K562 (cell line): ENCODE measurements at regions not wholly inside any gene's neighbourhood (a gene's known extent, or its start where the extent isn't known, plus 50 kb on each side); places are given as distances from the start of the nearest gene placed in this dataset.

Experiments
- ATAC-seq: fragments of 200-7000 bp; cut with Tn5 transposase; 3 replicates; pipeline ENCODE4 v1.9.1; 2020; ENCODE audit warnings: moderate library complexity
- BruUV-seq: library from RNA; stranded (reverse); fragments of 400-500 nt; replicated peaks from 2 replicates; lab custom pipeline; 2021; lab: Mats Ljungman, UMichigan
- CTCF ChIA-PET: fragments of 300-600 bp; formaldehyde crosslinking; extraction: SDS; loops from one replicate; lab custom pipeline; 2021; ENCODE audit warnings: low intra/inter-chr PET ratio; lab: Yijun Ruan, JAX
- POLR2A ChIA-PET: fragments of 300-600, 350-650 bp; sonication (Branson Sonifier 250); formaldehyde crosslinking; extraction: SDS; loops from one replicate; lab custom pipeline; 2021; ENCODE audit warnings: antibody characterized with exemption, inconsistent platforms; lab: Yijun Ruan, JAX
- DNase-seq, 4 experiments: peaks; one replicate each; pipeline versions ENCODE4 v3.0.0 to v3.0.0-alpha.2; 2011 to 2018; ENCODE audit warnings: low spot score in 3 of 4, mixed read lengths in 3 of 4; ENCODE audit errors: extremely low read depth in 1 of 4
- FAIRE-seq: peaks from 2 replicates; lab custom pipeline; 2011; peaks lifted over from hg19 to GRCh38; lab: Jason Lieb, UNC
- H2AFZ ChIP-seq: 2 replicates; pipeline ENCODE4 v1.6.0; 2011; ENCODE audit warnings: low read depth, low read length, control low read depth, inconsistent platforms
- H3K27ac ChIP-seq: fragments of 200-600 bp; 3 replicates; pipeline ENCODE4 v1.8.0; 2011; ENCODE audit warnings: low read depth, mild to moderate bottlenecking, control low read depth, inconsistent platforms, low read length, moderate library complexity, mixed read lengths; ENCODE audit errors: extremely low read depth
- H3K27me3 ChIP-seq, 2 experiments: fragments of 300-600 bp in 1 of 2; 2 replicates in 1 of 2; 3 replicates in 1 of 2; pipeline versions ENCODE4 v1.6.0 to v1.8.0; 2011; ENCODE audit warnings: inconsistent platforms in 2 of 2, low read length in 2 of 2, mild to moderate bottlenecking in 1 of 2, mixed read lengths in 1 of 2, moderate library complexity in 1 of 2; ENCODE audit not compliant: control insufficient read depth in 2 of 2, insufficient read depth in 2 of 2
- H3K36me3 ChIP-seq: fragments of 300-600 bp; 3 replicates; pipeline ENCODE4 v1.8.0; 2011; ENCODE audit warnings: mild to moderate bottlenecking, low read length, inconsistent platforms; ENCODE audit not compliant: control insufficient read depth, insufficient read depth
- H3K4me1 ChIP-seq, 2 experiments: fragments of 200-600 bp in 1 of 2; replicated peaks in 1 of 2; 2 replicates in 1 of 2; 3 replicates in 1 of 2; pipeline versions ENCODE4 v1.5.1 to v1.8.0; 2011; ENCODE audit warnings: inconsistent platforms in 2 of 2, low read length in 2 of 2, mild to moderate bottlenecking in 1 of 2, mixed read lengths in 1 of 2, moderate library complexity in 1 of 2; ENCODE audit not compliant: control insufficient read depth in 2 of 2, insufficient read depth in 2 of 2
- H3K4me2 ChIP-seq: 2 replicates; pipeline ENCODE4 v1.6.1; 2011; ENCODE audit warnings: low read length, control low read depth, inconsistent platforms, mixed read lengths; ENCODE audit not compliant: insufficient read depth
- H3K4me3 ChIP-seq: fragments of 200-600 bp; sonication (generic), shearing (Covaris generic); 2 replicates; pipeline ENCODE4 v1.5.1; 2016; ENCODE audit warnings: control low read depth, inconsistent platforms
- H3K79me2 ChIP-seq: fragments of 200-600 bp; 3 replicates; pipeline ENCODE4 v1.8.0; 2011; ENCODE audit warnings: low read length, inconsistent platforms; ENCODE audit not compliant: control insufficient read depth, insufficient read depth
- H3K9ac ChIP-seq, 2 experiments: 2 replicates each; pipeline versions ENCODE4 v1.6.0 to v1.6.1; 2011; ENCODE audit warnings: low read depth in 2 of 2, low read length in 2 of 2, control low read depth in 1 of 2, inconsistent platforms in 1 of 2, mild to moderate bottlenecking in 1 of 2, mixed read lengths in 1 of 2; ENCODE audit not compliant: insufficient read depth in 1 of 2
- H3K9me1 ChIP-seq: one replicate; pipeline ENCODE4 v1.6.0; 2011; ENCODE audit warnings: inconsistent platforms, mild to moderate bottlenecking, low read length, moderate library complexity; ENCODE audit not compliant: control insufficient read depth, insufficient read depth
- H3K9me3 ChIP-seq: replicated peaks from 2 replicates; pipeline ENCODE4 v1.5.1; 2011; ENCODE audit warnings: low read depth, low read length, inconsistent platforms; ENCODE audit not compliant: control insufficient read depth, insufficient read depth
- H4K20me1 ChIP-seq: replicated peaks from 2 replicates; pipeline ENCODE4 v1.6.1; 2011; ENCODE audit warnings: low read length, inconsistent platforms, mixed read lengths; ENCODE audit not compliant: control insufficient read depth, insufficient read depth
- BMI1 ChIP-seq: fragments of 150-350 bp; IDR thresholded peaks from 2 replicates; pipeline ENCODE4 v1.6.1; 2014; ENCODE audit warnings: low read length
- EGR1 ChIP-seq: fragments of 450-650 bp; conservative IDR thresholded peaks from 2 replicates; pipeline ENCODE4 v1.6.1; 2017; ENCODE audit warnings: mild to moderate bottlenecking
- FOXJ2 ChIP-seq: fragments of 200-800 bp; sonication (Bioruptor generic); IDR thresholded peaks from 2 replicates; pipeline ENCODE4 v1.6.1; 2016; ENCODE audit warnings: missing genetic modification characterization, missing compliant biosample characterization
- SAFB ChIP-seq: fragments of 200-400 bp; formaldehyde crosslinking; IDR thresholded peaks from 2 replicates; pipeline ENCODE4 v1.6.1; 2017; ENCODE audit warnings: low read depth, low read length, borderline replicate concordance
- SOX6 ChIP-seq: fragments of 450-650 bp; IDR thresholded peaks from 2 replicates; pipeline ENCODE4 v1.6.1; 2014; ENCODE audit warnings: mild to moderate bottlenecking
- TAF7 ChIP-seq: fragments of 450-650 bp; IDR thresholded peaks from 2 replicates; pipeline ENCODE4 v1.6.1; 2016; ENCODE audit warnings: missing genetic modification characterization, missing compliant biosample characterization
- TBP ChIP-seq: optimal IDR thresholded peaks from 2 replicates; pipeline ENCODE3; 2011; ENCODE audit warnings: low read depth, low read length, improper control_type of control experiment
- ZNF282 ChIP-seq: sonication (generic); formaldehyde crosslinking; IDR thresholded peaks from 2 replicates; pipeline ENCODE4 v1.8.1; 2023; ENCODE audit warnings: missing genetic modification reagents
- ZNF318 ChIP-seq, 2 experiments: fragments of 450-650 bp; IDR thresholded peaks; 2 replicates each; pipeline ENCODE4 v1.6.1; 2016; ENCODE audit warnings: mild to moderate bottlenecking in 2 of 2, borderline replicate concordance in 1 of 2, low read depth in 1 of 2, moderate library complexity in 1 of 2
- ZNF77 ChIP-seq: fragments of 250-450 bp; sonication (Bioruptor Pico); IDR thresholded peaks from 2 replicates; pipeline ENCODE4 v1.5.0; 2020
- WGBS: fragments of 100-300 bp; shearing (Covaris generic); methylation state at CpG from one replicate; pipeline ENCODE4 v1.1.6; 2016; ENCODE audit warnings: low coverage, mixed read lengths; ENCODE audit not compliant: insufficient coverage; ENCODE audit errors: missing lambda C conversion rate; 5-methylcytosine and 5-hydroxymethylcytosine counted together
- in situ Hi-C: fragments of 300-500 bp; cut with MboI; formaldehyde crosslinking; loops from 4 replicates; pipeline ENCODE4 v1.15.0; 2018; ENCODE audit warnings: inconsistent platforms, mixed read lengths
- intact Hi-C: fragments of 100-400 bp; cut with micrococcal nuclease; formaldehyde crosslinking; loops from 2 replicates; pipeline ENCODE4 v1.14.2; 2022

GRCh38 chr14:66361013-66361412 lies 125.2 kb upstream of the CCDC196 start:
- FAIRE-seq (no peak), DNase-seq (no peak)
- 0% methylated on average over 1 of the region's 2 CpGs for WGBS
- H3K36me3 ChIP-seq: no peaks in the 10 kb centered on the region
- CTCF ChIA-PET: no interaction called here
- in situ Hi-C loops: loop anchor here (25.0 kb wide), 1 partner anchor 751 kb away; no protein-coding TSS in a partner anchor
- no peaks in the 10 kb centered on the region for H3K27me3 ChIP-seq
- no peaks in the 10 kb centered on the region for H3K9me3 ChIP-seq
- H3K4me2 ChIP-seq: no peak overlapping the region
- H3K9ac ChIP-seq: no peak overlapping the region
- no TSS peak for BruUV-seq
- no peak overlapping the region for H3K4me3 ChIP-seq
- intact Hi-C loops: no loop called here
- H3K27ac ChIP-seq: no peak overlapping the region
- no peaks in the 10 kb centered on the region for H4K20me1 ChIP-seq
- no peak for TF ChIP-seq SAFB
- no peak for TF ChIP-seq FOXJ2 (tag)
- no peak for TF ChIP-seq TBP
- TF ChIP-seq, all 486 proteins: peak for 0
- Histone ChIP-seq H2AFZ (no peak overlapping the region), H3K79me2 (no peaks in the 10 kb centered on the region), H3K9me1 (no peaks in the 10 kb centered on the region), H3K4me1 (no peaks in the 10 kb centered on the region)
- POLR2A ChIA-PET: no interaction called here
- ATAC-seq: no peak

- FAIRE-seq (no peak), DNase-seq (no peak), ATAC-seq (no peak)
- Histone ChIP-seq H3K9me1 (no peaks in the 10 kb centered on the region), H3K27ac (no peak overlapping the region), H3K9me3 (no peaks in the 10 kb centered on the region), H4K20me1 (no peaks in the 10 kb centered on the region), H3K79me2 (no peaks in the 10 kb centered on the region), H3K4me2 (no peak overlapping the region), H3K9ac (no peak overlapping the region), H3K4me1 (no peaks in the 10 kb centered on the region), H3K27me3 (no peaks in the 10 kb centered on the region), H3K36me3 (no peaks in the 10 kb centered on the region), H2AFZ (no peak overlapping the region), H3K4me3 (no peak overlapping the region)
- BruUV-seq: no TSS peak
- WGBS: no CpG with 5 or more reads among the region's 4 CpGs
- ChIA-PET CTCF (no interaction called here), POLR2A (no interaction called here)
- intact Hi-C loops (no loop called here), in situ Hi-C loops (loop anchor here (25.0 kb wide), 1 partner anchor 747 kb away; no protein-coding TSS in a partner anchor)
- no peak for TF ChIP-seq ZNF318 (IDR thresholded peaks at IDR 0.05; ENCODE audit: borderline replicate concordance in 1 of 2, low read depth in 1 of 2)
- no peak for TF ChIP-seq ZNF282 (CRISPR knock-in tag)
- TF ChIP-seq ZNF77: no peak
- no peak for TF ChIP-seq EGR1
- no peak for TF ChIP-seq TAF7 (tag)
- TF ChIP-seq SOX6: no peak
- no peak for TF ChIP-seq BMI1
Measured at GRCh38 chr14:66365388-66365787, 120.8 kb upstream of the CCDC196 start.
